Muscle of leg (tissue), 3 donors: ENCODE measurements at regions not wholly inside any gene's neighbourhood (a gene's known extent, or its start where the extent isn't known, plus 50 kb on each side); places are given as distances from the start of the nearest gene placed in this dataset.
A peak's percentile ranks its signal among the peaks of the same experiment; 100 is the strongest.

ENCODE experiments used
- DNase-seq: peaks from one replicate; pipeline ENCODE4 v3.0.0; 2013
- H3K27ac ChIP-seq: one replicate; pipeline ENCODE4 v1.5.1; 2013; ENCODE audit warnings: mild to moderate bottlenecking, low read length, control low read depth
- H3K27me3 ChIP-seq: one replicate; pipeline ENCODE4 v1.6.1; 2013; ENCODE audit warnings: low read length; ENCODE audit not compliant: control insufficient read depth, insufficient read depth
- H3K36me3 ChIP-seq: one replicate; pipeline ENCODE4 v1.6.1; 2013; ENCODE audit warnings: low read length; ENCODE audit not compliant: control insufficient read depth, insufficient read depth
- H3K4me1 ChIP-seq: one replicate; pipeline ENCODE4 v1.6.1; 2013; ENCODE audit warnings: low read length; ENCODE audit not compliant: control insufficient read depth, insufficient read depth
- H3K4me3 ChIP-seq: one replicate; pipeline ENCODE4 v1.5.1; 2013; ENCODE audit warnings: low read length, control low read depth
- H3K9me3 ChIP-seq: replicated peaks from 2 replicates; pipeline ENCODE4 v1.6.1; 2013; ENCODE audit warnings: low read depth, low read length; ENCODE audit not compliant: control insufficient read depth
- WGBS: methylation state at CpG from one replicate; pipeline ENCODE4 v1.1.5; 2013; ENCODE audit warnings: missing lambda C conversion rate; ENCODE audit not compliant: insufficient coverage; 5-methylcytosine and 5-hydroxymethylcytosine counted together

GRCh38 chr10:30782537-30783461 is 153.2 kb upstream of the LYZL2 start:
- Histone ChIP-seq H3K36me3 (no peaks in the 10 kb centered on the region), H3K27me3 (no peaks in the 10 kb centered on the region), H3K27ac (peak overlapping the region; percentile 94), H3K4me3 (no peak overlapping the region), H3K4me1 (peaks cover 61% of the 10 kb centered on the region), H3K9me3 (no peaks in the 10 kb centered on the region)
- WGBS: 18% methylated on average over 12 of the region's 15 CpGs
- DNase-seq: peak; percentile 84

- no peak for DNase-seq
- no CpG with 5 or more reads among the region's 7 CpGs for WGBS
- peak overlapping the region; percentile 94 for H3K27ac ChIP-seq
- H3K4me1 ChIP-seq: peaks cover 61% of the 10 kb centered on the region
- H3K36me3 ChIP-seq: no peaks in the 10 kb centered on the region
- H3K9me3 ChIP-seq: no peaks in the 10 kb centered on the region
- no peaks in the 10 kb centered on the region for H3K27me3 ChIP-seq
- H3K4me3 ChIP-seq: no peak overlapping the region
Measured at GRCh38 chr10:30782157-30782536, 152.6 kb upstream of the LYZL2 start.

- peak; percentile 55 for DNase-seq
- 68% methylated on average over 10 of the region's 12 CpGs for WGBS
- H3K4me1 ChIP-seq: peaks cover 64% of the 10 kb centered on the region
- H3K36me3 ChIP-seq: no peaks in the 10 kb centered on the region
- peak overlapping the region; percentile 94 for H3K27ac ChIP-seq
- no peaks in the 10 kb centered on the region for H3K27me3 ChIP-seq
- H3K9me3 ChIP-seq: no peaks in the 10 kb centered on the region
- no peak overlapping the region for H3K4me3 ChIP-seq
Measured at GRCh38 chr10:30781670-30782121, 152.1 kb upstream of the LYZL2 start.

- no peak for DNase-seq
- Histone ChIP-seq H3K4me3 (no peak overlapping the region), H3K27ac (no peak overlapping the region), H3K36me3 (no peaks in the 10 kb centered on the region), H3K9me3 (no peaks in the 10 kb centered on the region), H3K27me3 (no peaks in the 10 kb centered on the region), H3K4me1 (peaks cover 74% of the 10 kb centered on the region)
- WGBS: 7% methylated on average over 1 of the region's 1 CpG
Measured at GRCh38 chr10:30778769-30779168, 149.2 kb upstream of the LYZL2 start.

GRCh38 chr10:30775779-30776591 is 146.4 kb upstream of the LYZL2 start:
- no peaks in the 10 kb centered on the region for H3K36me3 ChIP-seq
- peaks cover 5% of the 10 kb centered on the region for H3K9me3 ChIP-seq
- peak; percentile 91 for DNase-seq
- no peak overlapping the region for H3K4me3 ChIP-seq
- no peaks in the 10 kb centered on the region for H3K27me3 ChIP-seq
- H3K27ac ChIP-seq: peak overlapping the region; percentile 92
- WGBS: 38% methylated on average over 7 of the region's 10 CpGs
- peaks cover 47% of the 10 kb centered on the region for H3K4me1 ChIP-seq

GRCh38 chr10:30774261-30774660 is 144.7 kb upstream of the LYZL2 start:
- 60% methylated on average over 5 of the region's 10 CpGs for WGBS
- peak; percentile 51 for DNase-seq
- H3K4me3 ChIP-seq: no peak overlapping the region

GRCh38 chr10:30773501-30773900 is 143.9 kb upstream of the LYZL2 start:
- peak overlapping the region; percentile 92 for H3K27ac ChIP-seq
- no peak for DNase-seq
- WGBS: 86% methylated on average over 1 of the region's 1 CpG

More at GRCh38 chr10:30774261-30774660, 144.7 kb upstream of the LYZL2 start:
- no peaks in the 10 kb centered on the region for H3K36me3 ChIP-seq
- no peaks in the 10 kb centered on the region for H3K27me3 ChIP-seq
- H3K27ac ChIP-seq: peak overlapping the region; percentile 92
- peaks cover 22% of the 10 kb centered on the region for H3K9me3 ChIP-seq
- H3K4me1 ChIP-seq: peaks cover 31% of the 10 kb centered on the region

GRCh38 chr10:30770816-30771215 is 141.3 kb upstream of the LYZL2 start:
- H3K9me3 ChIP-seq: peaks cover 23% of the 10 kb centered on the region
- H3K27me3 ChIP-seq: no peaks in the 10 kb centered on the region
- H3K4me1 ChIP-seq: peaks cover 19% of the 10 kb centered on the region
- no peak overlapping the region for H3K4me3 ChIP-seq
- H3K36me3 ChIP-seq: no peaks in the 10 kb centered on the region
- 100% methylated on average over 1 of the region's 1 CpG for WGBS
- no peak for DNase-seq
- no peak overlapping the region for H3K27ac ChIP-seq

More at GRCh38 chr10:30773501-30773900, 143.9 kb upstream of the LYZL2 start:
- no peak overlapping the region for H3K4me3 ChIP-seq
- peaks cover 23% of the 10 kb centered on the region for H3K9me3 ChIP-seq
- H3K27me3 ChIP-seq: no peaks in the 10 kb centered on the region
- peaks cover 29% of the 10 kb centered on the region for H3K4me1 ChIP-seq
- H3K36me3 ChIP-seq: no peaks in the 10 kb centered on the region

GRCh38 chr10:30770229-30770628 is 140.7 kb upstream of the LYZL2 start:
- Histone ChIP-seq H3K27me3 (no peaks in the 10 kb centered on the region), H3K27ac (no peak overlapping the region), H3K4me3 (no peak overlapping the region), H3K4me1 (peaks cover 14% of the 10 kb centered on the region), H3K36me3 (no peaks in the 10 kb centered on the region), H3K9me3 (peaks cover 23% of the 10 kb centered on the region)
- DNase-seq: no peak
- WGBS: no CpG with 5 or more reads among the region's 2 CpGs

GRCh38 chr10:30769361-30769760 is 139.8 kb upstream of the LYZL2 start:
- H3K4me1 ChIP-seq: peaks cover 5% of the 10 kb centered on the region
- H3K9me3 ChIP-seq: peaks cover 23% of the 10 kb centered on the region
- DNase-seq: no peak
- no peaks in the 10 kb centered on the region for H3K27me3 ChIP-seq
- H3K4me3 ChIP-seq: no peak overlapping the region
- no peak overlapping the region for H3K27ac ChIP-seq
- no peaks in the 10 kb centered on the region for H3K36me3 ChIP-seq
- WGBS: 95% methylated on average over 16 of the region's 16 CpGs
